Coronary artery (tissue), 2 donors: ENCODE measurements at regions not wholly inside any gene's neighbourhood (a gene's known extent, or its start where the extent isn't known, plus 50 kb on each side); places are given as distances from the start of the nearest gene placed in this dataset.

Source experiments
- DNase-seq: peaks from one replicate; pipeline ENCODE4 v3.0.0-alpha.2; 2017; ENCODE audit warnings: low spot score
- H3K27ac ChIP-seq, 2 donors: fragments of 200-600 bp; sonication (generic); one replicate each; pipeline ENCODE4 v1.5.1; 2016 to 2019
- H3K4me3 ChIP-seq: fragments of 200-600 bp; sonication (generic); 2 replicates; pipeline ENCODE4 v1.5.1; 2016; ENCODE audit warnings: mild to moderate bottlenecking, moderate library complexity
- TF ChIP-seq, protein P1 (sequence below): fragments of 200-600 bp; sonication (generic); IDR thresholded peaks from one replicate; pipeline ENCODE4 v1.5.1; 2019; ENCODE audit warnings: antibody characterized with exemption

DNA sequence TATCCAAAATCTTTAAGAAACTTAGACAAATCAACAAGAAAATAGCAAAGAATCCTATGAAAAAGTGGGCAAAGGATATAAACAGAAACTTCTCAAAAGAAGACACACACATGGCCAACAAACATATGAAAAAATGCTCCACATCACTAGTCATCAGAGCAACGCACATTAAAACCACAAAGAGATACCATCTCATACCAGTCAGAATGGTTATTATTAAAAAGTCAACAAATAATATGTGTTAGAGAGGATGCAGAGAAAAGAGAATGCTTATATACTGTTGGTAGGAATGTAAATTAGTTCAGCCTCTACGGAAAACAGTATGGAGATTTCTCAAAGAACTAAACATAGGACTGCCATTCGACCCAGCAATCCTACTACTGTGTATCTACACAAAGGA lies 212.0 kb upstream of the DTNBP1 start:
- no peak for DNase-seq
- no peak overlapping the region for H3K27ac ChIP-seq
- no peak overlapping the region for H3K4me3 ChIP-seq
- TF ChIP-seq, protein P1, sequence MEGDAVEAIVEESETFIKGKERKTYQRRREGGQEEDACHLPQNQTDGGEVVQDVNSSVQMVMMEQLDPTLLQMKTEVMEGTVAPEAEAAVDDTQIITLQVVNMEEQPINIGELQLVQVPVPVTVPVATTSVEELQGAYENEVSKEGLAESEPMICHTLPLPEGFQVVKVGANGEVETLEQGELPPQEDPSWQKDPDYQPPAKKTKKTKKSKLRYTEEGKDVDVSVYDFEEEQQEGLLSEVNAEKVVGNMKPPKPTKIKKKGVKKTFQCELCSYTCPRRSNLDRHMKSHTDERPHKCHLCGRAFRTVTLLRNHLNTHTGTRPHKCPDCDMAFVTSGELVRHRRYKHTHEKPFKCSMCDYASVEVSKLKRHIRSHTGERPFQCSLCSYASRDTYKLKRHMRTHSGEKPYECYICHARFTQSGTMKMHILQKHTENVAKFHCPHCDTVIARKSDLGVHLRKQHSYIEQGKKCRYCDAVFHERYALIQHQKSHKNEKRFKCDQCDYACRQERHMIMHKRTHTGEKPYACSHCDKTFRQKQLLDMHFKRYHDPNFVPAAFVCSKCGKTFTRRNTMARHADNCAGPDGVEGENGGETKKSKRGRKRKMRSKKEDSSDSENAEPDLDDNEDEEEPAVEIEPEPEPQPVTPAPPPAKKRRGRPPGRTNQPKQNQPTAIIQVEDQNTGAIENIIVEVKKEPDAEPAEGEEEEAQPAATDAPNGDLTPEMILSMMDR, result no peak

DNA sequence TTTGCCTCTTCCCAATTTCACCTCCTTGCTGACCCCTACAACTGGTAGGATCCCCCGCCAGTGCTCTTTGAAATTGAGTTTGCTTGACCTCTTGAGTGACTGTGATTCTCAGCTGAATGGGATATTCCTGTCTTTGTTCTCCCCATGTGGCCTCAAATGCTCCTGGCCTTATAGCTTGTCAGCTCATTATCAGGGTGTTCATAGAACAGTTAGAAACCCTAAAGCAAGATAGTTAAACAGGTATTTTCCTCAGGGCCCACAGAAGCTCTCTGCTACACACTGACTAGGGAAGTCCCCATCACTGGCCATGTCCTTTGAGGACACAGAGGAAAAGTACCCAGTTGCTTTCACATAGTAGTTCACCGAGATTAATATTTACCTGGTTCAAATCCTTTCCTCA lies 211.5 kb upstream of the DTNBP1 start:
- TF ChIP-seq, protein P1, result no peak
- no peak overlapping the region for H3K4me3 ChIP-seq
- no peak for DNase-seq
- H3K27ac ChIP-seq, result no peak overlapping the region

DNA sequence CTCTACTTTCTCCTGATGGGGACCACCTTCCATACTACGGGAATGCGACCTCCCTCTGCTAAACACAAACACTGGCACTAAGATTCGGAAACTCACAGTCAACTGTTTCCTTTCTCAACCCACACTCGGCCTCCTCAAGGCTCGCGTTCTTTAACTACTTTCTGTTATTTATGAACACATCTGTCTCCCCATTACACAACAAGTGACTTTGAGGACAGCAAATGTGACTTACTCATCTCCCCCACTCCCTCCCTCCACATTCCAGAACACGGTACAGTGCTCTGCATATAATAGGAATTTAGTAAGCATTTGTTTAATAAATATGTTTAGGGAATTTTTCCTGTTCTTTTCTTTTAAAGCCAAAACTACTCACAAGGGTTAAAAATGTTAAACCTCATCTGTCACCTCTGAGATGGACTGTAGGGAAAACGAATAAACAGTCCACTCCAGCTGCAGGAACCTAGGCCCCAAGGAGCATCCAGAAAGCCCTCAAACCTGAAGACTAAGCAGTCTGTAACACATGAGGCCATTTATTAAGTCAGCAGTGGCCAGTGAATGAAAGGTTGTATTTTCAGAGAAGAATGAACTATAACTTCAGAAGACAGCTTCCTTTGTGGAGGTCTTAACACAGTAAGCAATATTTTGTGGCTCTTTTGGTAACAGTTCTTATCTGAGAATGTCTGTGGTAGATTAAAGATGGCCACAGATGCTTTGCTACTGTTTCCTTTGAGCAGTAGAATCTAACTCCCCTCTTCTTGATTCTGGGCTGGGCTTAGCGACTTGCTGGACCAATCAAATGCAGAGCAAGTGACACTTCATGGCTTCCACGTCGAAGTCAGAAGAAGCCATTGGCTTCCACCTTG lies 209.6 kb upstream of the DTNBP1 start:
- TF ChIP-seq, protein P1, result no peak
- H3K27ac ChIP-seq, result no peak overlapping the region
- no peak overlapping the region for H3K4me3 ChIP-seq
- DNase-seq, result no peak

DNA sequence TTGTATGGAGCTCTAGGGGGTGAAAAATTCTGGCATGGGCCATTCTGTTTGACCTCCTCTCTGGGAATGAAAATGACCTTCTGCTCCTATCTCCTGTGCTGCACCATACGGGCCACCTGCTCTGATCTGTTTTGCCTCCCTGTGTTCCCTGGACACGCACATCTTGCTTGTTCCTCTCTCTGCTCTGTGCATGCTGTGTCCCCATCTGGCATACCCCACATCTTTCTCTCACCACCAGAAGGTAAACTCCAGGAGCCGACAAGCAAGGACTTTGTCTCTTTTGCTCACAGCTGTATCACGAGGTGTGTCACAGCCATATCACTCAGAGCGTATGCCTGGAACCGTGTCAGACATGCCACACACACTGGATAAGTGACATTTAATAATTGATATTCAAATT lies 208.4 kb upstream of the DTNBP1 start:
- Histone ChIP-seq H3K27ac (no peak overlapping the region), H3K4me3 (no peak overlapping the region)
- DNase-seq, result no peak
- TF ChIP-seq, protein P1, result no peak

DNA sequence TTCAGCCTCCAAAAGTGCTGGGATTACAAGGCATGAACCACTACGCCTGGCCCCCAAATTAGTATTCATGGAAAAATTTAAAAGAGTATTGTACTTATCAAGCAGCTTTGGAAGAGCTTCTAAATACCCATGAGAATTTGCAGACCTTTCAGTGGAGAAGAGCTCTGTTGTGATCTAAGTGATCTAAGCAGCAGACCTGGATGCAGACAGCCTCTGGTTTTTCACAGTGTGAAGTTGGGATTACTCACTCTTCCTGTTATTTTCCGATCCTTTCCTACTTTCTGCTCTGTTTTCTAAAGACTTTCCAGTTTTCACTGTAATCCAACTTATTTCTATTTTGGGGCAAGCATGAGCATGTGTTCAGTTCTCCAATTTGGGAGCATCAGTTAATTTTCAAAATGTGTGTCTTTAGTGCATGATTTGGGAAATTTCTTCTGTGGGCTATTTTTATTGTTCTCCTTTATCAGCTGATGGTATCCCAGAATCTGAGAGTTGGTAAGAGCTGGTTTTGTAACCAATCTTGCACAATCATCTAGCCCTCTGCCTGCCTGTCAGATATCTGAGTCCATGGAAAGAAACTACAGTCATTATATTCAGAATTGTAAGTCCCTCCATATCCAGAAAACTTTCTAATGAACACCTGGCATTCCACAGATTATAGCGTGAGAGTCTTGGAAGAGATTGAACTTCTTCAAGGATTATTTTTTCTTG lies 207.7 kb upstream of the DTNBP1 start:
- Histone ChIP-seq H3K27ac (peak overlapping the region in 1 of 2 donors; percentile 18), H3K4me3 (no peak overlapping the region)
- TF ChIP-seq, protein P1, result no peak
- DNase-seq, result no peak

DNA sequence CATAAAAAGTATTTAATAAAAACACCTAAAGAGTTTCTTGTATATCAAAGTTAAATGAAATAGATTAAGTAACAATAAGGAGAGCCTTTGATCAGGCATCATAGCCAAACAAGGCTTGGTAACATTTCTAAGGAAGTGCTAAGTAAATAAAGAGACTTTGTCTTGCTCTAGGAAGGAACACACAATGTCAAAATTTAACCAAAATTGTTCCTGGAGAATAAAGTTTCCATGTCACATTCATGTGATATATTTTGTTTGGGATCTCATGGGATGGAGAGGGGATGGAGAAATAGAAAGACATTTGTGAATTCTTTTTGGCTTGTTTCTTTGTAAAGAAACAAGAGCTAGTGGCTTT lies 201.9 kb upstream of the DTNBP1 start:
- Histone ChIP-seq H3K4me3 (no peak overlapping the region), H3K27ac (no peak overlapping the region)
- TF ChIP-seq, protein P1, result no peak
- DNase-seq, result no peak
